ENCODE measurements at regions not wholly inside any gene's neighbourhood (a gene's known extent, or its start where the extent isn't known, plus 50 kb on each side); places are given as distances from the start of the nearest gene placed in this dataset.
"Not testable (repeated sequence)": the region's sequence is repeated elsewhere in the genome, so short reads cannot be mapped to it uniquely, and the experiment has no call there.

- no peak for DNase-seq (ENCODE audit: low spot score)
These were observed 747.4 kb upstream of the NECTIN3 start for GRCh38 chr3:110324171-110324705.

- no peak for DNase-seq (ENCODE audit: low spot score)
These were observed 743.7 kb upstream of the NECTIN3 start for GRCh38 chr3:110327870-110328269.

GRCh38 chr3:110331562-110331961, 740.1 kb upstream of the NECTIN3 start:
- DNase-seq (ENCODE audit: low spot score) = not testable (repeated sequence)

DNA sequence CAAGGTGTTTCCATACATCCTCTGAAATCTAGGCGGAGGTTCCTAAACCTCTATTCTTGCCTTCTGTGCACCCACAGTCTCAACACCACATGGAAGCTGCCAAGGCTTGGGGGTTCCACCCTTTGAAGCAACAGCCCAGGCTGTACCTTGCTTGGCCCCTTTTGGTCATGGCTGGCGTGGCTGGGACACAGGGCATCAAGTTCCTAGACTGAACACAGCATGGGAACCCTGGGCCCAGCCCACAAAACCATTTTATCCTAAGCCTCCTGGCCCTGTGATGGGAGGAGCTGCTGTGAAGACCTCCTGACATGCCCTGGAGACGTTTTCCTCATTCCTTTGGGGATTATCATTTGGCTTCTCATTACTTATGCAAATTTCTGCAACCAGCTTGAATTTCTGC, 739.0 kb upstream of the NECTIN3 start:
- no peak for DNase-seq (ENCODE audit: low spot score)

- no peak for DNase-seq (ENCODE audit: low spot score)
These were observed 730.6 kb upstream of the NECTIN3 start for GRCh38 chr3:110341047-110341446.

- no peak for DNase-seq (ENCODE audit: low spot score)
These were observed 728.2 kb upstream of the NECTIN3 start for GRCh38 chr3:110343376-110343775.

DNA sequence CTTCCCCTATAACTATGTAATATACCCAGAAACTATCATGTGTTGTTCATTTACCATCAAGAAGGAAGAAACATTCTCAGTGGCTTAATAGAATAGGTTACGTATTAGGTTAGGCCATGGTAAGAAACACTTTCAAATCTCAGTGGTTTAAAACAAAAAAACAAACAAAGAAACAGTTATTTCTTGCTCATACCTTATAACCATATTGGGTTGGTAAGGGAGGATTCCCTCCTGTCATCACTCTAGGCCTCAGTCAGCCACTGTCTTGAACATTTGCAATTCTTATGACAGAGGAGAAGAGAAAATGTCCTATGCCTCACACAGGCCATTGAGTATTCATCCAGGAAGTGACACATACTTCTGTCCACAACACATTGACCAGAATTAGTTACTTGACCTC, 727.7 kb upstream of the NECTIN3 start:
- no peak for DNase-seq (ENCODE audit: low spot score)

GRCh38 chr3:110344487-110344886, 727.1 kb upstream of the NECTIN3 start:
- DNase-seq (ENCODE audit: low spot score) = no peak

GRCh38 chr3:110344897-110345767, 726.5 kb upstream of the NECTIN3 start:
- no peak for DNase-seq (ENCODE audit: low spot score)

DNA sequence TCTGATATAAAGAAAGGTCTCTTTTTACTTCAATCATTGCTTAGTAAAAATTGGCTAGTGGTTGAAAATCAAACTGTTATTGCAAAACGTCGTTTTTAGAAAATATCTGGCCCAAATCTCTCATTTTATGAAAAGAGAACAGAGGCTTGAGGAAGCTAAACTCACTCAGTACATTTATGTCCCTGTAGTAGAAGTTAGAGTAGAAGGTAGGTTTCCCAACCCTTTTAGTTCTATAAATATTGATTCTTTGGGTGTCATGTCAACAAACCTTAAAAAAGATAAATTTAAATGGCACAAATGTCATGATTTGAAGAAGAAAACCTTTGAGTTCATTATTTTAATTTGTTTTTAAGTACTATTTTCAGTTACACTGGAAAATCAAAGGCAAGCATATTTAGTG, 722.3 kb upstream of the NECTIN3 start:
- DNase-seq (ENCODE audit: low spot score) = no peak

GRCh38 chr3:110352841-110353604, 718.6 kb upstream of the NECTIN3 start:
- DNase-seq (ENCODE audit: low spot score) = no peak

- DNase-seq (ENCODE audit: low spot score) = no peak
These were observed 708.9 kb upstream of the NECTIN3 start for GRCh38 chr3:110362751-110363150.

DNA sequence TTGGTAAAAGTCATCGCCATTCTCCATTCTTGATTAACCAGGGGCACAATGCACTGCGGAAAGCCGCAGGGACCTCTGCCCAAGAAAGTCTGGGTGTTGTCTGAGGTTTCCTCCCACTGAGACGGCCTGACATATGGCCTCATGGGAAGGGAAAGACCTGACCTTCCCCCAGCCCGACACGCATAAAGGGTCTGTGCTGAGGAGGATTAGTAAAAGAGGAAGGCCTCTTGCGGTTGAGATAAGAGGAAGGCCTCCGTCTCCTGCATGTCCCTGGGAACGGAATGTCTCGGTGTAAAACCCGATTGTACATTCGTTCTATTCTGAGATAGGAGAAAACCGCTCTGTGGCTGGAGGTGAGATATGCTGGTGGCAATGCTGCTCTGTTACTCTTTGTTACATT, 704.3 kb upstream of the NECTIN3 start:
- not testable (repeated sequence) for DNase-seq (ENCODE audit: low spot score)

GRCh38 chr3:110375751-110376518, 695.7 kb upstream of the NECTIN3 start:
- no peak for DNase-seq (ENCODE audit: low spot score)

GRCh38 chr3:110378481-110378880, 693.1 kb upstream of the NECTIN3 start:
- no peak for DNase-seq (ENCODE audit: low spot score)

DNA sequence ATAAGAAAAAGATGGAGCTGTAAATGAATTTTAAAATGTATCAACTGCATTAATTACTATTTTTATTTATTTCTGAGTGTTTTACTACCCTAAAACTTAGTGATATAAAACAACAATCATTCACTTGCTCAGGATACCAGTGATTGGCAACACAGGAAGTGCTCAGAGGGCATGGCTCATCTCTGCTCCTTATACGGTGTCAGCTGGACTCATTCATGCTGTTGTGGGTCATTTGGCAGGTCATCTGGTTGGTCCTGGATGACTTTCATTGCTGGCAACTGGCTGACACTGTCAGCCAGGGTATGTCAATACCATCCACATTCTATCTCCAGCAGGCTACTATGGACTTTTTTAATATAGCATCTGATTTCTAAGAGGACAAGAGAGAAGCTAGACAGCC, 689.6 kb upstream of the NECTIN3 start:
- DNase-seq (ENCODE audit: low spot score) = no peak

GRCh38 chr3:110383356-110383755, 688.3 kb upstream of the NECTIN3 start:
- DNase-seq (ENCODE audit: low spot score) = no peak

- no peak for DNase-seq (ENCODE audit: low spot score)
These were observed 687.0 kb upstream of the NECTIN3 start for GRCh38 chr3:110384601-110385000.

DNA sequence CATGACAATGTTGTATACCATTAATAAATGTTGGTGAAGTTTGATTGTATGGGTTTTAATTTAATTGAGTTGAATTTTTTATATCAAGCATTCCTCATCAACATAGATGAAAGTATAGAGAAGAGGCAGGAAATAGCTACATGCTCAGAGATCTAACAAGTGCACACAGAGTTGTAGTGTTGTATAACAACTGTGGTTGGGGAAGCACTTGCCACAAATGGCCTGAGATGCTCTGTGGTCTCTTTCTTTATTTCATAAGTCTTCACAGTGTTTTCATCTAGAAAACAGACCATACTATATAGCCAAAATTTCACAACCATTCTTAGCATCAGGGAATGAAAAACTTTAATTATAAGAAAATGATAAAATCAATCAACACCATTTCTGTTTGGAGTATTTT, 682.6 kb upstream of the NECTIN3 start:
- DNase-seq (ENCODE audit: low spot score) = no peak

- DNase-seq (ENCODE audit: low spot score) = no peak
These were observed 681.2 kb upstream of the NECTIN3 start for GRCh38 chr3:110390372-110390771.

GRCh38 chr3:110391042-110391441, 680.6 kb upstream of the NECTIN3 start:
- no peak for DNase-seq (ENCODE audit: low spot score)
